ENCODE measurements at regions not wholly inside any gene's neighbourhood (a gene's known extent, or its start where the extent isn't known, plus 50 kb on each side); places are given as distances from the start of the nearest gene placed in this dataset.

DNA sequence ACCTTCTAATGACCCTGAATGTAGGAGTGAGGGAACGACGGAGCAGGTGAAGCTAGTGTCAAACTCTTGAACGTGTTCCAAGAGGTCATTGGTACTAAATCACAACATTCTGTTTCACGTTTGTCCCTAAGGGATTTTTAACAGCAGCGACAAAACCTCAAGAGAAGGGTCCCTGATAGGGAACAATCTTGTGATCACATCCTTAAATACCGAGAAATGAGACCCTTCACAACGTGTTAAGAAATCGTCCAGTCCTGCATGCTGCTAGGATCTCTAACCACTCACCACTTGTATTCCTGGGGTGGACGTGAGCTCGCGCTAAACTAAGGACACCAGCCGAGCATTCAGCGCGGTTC is 134.1 kb upstream of the KRAS start:
- peaks cover 22% of the 10 kb centered on the region for H3K4me1 Mint-ChIP-seq (ENCODE audit: low read depth, unreplicated experiment)
- TF ChIP-seq, protein P1, sequence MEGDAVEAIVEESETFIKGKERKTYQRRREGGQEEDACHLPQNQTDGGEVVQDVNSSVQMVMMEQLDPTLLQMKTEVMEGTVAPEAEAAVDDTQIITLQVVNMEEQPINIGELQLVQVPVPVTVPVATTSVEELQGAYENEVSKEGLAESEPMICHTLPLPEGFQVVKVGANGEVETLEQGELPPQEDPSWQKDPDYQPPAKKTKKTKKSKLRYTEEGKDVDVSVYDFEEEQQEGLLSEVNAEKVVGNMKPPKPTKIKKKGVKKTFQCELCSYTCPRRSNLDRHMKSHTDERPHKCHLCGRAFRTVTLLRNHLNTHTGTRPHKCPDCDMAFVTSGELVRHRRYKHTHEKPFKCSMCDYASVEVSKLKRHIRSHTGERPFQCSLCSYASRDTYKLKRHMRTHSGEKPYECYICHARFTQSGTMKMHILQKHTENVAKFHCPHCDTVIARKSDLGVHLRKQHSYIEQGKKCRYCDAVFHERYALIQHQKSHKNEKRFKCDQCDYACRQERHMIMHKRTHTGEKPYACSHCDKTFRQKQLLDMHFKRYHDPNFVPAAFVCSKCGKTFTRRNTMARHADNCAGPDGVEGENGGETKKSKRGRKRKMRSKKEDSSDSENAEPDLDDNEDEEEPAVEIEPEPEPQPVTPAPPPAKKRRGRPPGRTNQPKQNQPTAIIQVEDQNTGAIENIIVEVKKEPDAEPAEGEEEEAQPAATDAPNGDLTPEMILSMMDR (IDR thresholded peaks at IDR 0.05; ENCODE audit: partially characterized antibody, unreplicated experiment) = no peak
- H3K36me3 Mint-ChIP-seq (ENCODE audit: unreplicated experiment) = peaks cover 3% of the 10 kb centered on the region
- H3K27ac Mint-ChIP-seq (ENCODE audit: unreplicated experiment) = peak overlapping the region; percentile 100
- DNase-seq = no peak
- H3K4me3 Mint-ChIP-seq (ENCODE audit: unreplicated experiment) = peak overlapping the region; percentile 97
- peaks cover 12% of the 10 kb centered on the region for H3K9me3 Mint-ChIP-seq (ENCODE audit: unreplicated experiment)
- peaks cover 18% of the 10 kb centered on the region for H3K27me3 Mint-ChIP-seq (ENCODE audit: unreplicated experiment)

GRCh38 chr12:25384038-25384892 is 133.5 kb upstream of the KRAS start:
- H3K27ac Mint-ChIP-seq (ENCODE audit: unreplicated experiment) = peak overlapping the region; percentile 100
- DNase-seq = no peak
- peaks cover 19% of the 10 kb centered on the region for H3K27me3 Mint-ChIP-seq (ENCODE audit: unreplicated experiment)
- H3K4me1 Mint-ChIP-seq (ENCODE audit: low read depth, unreplicated experiment) = peaks cover 22% of the 10 kb centered on the region
- H3K9me3 Mint-ChIP-seq (ENCODE audit: unreplicated experiment) = peaks cover 12% of the 10 kb centered on the region
- peaks cover 3% of the 10 kb centered on the region for H3K36me3 Mint-ChIP-seq (ENCODE audit: unreplicated experiment)
- TF ChIP-seq, protein P1 (IDR thresholded peaks at IDR 0.05; ENCODE audit: partially characterized antibody, unreplicated experiment) = no peak
- H3K4me3 Mint-ChIP-seq (ENCODE audit: unreplicated experiment) = peak overlapping the region; percentile 97

- Mint-ChIP-seq H3K9me3 (ENCODE audit: unreplicated experiment) (peaks cover 12% of the 10 kb centered on the region), H3K36me3 (ENCODE audit: unreplicated experiment) (peaks cover 3% of the 10 kb centered on the region), H3K4me3 (ENCODE audit: unreplicated experiment) (peak overlapping the region; percentile 39), H3K27me3 (ENCODE audit: unreplicated experiment) (peaks cover 17% of the 10 kb centered on the region), H3K27ac (ENCODE audit: unreplicated experiment) (peak overlapping the region; percentile 80), H3K4me1 (ENCODE audit: low read depth, unreplicated experiment) (peaks cover 22% of the 10 kb centered on the region)
- no peak for DNase-seq
- TF ChIP-seq, protein P1 (IDR thresholded peaks at IDR 0.05; ENCODE audit: partially characterized antibody, unreplicated experiment) = no peak
Measured at GRCh38 chr12:25382311-25383106, 131.8 kb upstream of the KRAS start.

DNA sequence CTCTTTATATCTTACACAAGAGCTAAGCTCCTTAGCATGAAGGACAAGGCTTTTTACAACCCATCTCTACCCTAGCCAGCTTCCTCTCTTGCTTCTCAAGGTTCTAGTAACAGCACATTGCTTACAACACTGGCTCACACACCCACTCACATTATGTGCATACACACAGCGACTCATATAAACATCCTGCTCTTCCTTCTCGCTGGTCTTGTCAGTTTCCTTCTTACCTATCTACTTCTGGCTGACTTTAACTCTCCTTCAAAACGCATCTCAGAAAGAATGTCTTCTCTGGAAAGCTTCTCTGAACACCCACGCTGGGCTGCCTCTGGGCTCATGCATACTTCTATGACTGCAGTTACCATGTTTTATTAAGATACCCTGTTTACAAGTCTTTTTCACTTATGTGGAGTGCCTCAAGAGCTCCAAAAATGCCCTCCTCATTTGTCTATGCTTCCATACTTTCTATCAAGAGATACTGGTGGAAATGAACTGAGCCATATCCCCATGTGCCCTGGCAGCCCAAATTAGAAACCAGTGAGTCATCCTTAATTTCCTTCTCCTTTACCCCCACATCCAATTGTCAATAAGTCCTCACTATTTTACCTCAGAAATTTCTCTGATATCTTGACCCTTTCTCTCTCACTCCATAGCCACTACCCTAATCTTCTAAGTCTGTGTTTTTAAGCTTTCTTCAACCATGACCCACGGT is 126.9 kb upstream of the KRAS start:
- TF ChIP-seq, protein P1 (IDR thresholded peaks at IDR 0.05; ENCODE audit: partially characterized antibody, unreplicated experiment) = no peak
- Mint-ChIP-seq H3K36me3 (ENCODE audit: unreplicated experiment) (no peaks in the 10 kb centered on the region), H3K27ac (ENCODE audit: unreplicated experiment) (no peak overlapping the region), H3K4me3 (ENCODE audit: unreplicated experiment) (no peak overlapping the region), H3K9me3 (ENCODE audit: unreplicated experiment) (peaks cover 4% of the 10 kb centered on the region), H3K27me3 (ENCODE audit: unreplicated experiment) (peaks cover 4% of the 10 kb centered on the region), H3K4me1 (ENCODE audit: low read depth, unreplicated experiment) (peaks cover 5% of the 10 kb centered on the region)
- no peak for DNase-seq
